ENCODE measurements at regions not wholly inside any gene's neighbourhood (a gene's known extent, or its start where the extent isn't known, plus 50 kb on each side); places are given as distances from the start of the nearest gene placed in this dataset.

DNA sequence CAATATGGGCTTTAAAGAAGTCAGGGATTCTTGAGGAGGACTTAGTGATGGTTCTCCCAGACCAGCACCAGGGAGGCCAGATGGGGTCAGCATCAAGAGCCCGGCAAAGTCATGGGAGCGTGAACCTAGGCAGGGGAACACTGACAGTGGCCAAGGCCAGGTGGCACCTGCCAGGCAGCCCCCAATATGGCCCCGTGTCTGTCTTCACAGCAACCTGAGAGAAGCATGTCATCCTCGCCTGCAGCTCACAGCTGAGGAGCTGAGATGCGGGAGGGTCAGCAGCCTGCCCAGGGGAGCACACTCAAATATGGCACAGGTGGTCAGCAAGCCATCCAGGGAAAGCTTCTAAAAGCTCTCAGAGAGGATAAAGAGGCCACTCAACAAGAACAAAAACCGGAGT is 105.7 kb upstream of the GPC1 start:
- DNase-seq (ENCODE audit: low read depth, low spot score) = no peak
- TF ChIP-seq, protein P1, sequence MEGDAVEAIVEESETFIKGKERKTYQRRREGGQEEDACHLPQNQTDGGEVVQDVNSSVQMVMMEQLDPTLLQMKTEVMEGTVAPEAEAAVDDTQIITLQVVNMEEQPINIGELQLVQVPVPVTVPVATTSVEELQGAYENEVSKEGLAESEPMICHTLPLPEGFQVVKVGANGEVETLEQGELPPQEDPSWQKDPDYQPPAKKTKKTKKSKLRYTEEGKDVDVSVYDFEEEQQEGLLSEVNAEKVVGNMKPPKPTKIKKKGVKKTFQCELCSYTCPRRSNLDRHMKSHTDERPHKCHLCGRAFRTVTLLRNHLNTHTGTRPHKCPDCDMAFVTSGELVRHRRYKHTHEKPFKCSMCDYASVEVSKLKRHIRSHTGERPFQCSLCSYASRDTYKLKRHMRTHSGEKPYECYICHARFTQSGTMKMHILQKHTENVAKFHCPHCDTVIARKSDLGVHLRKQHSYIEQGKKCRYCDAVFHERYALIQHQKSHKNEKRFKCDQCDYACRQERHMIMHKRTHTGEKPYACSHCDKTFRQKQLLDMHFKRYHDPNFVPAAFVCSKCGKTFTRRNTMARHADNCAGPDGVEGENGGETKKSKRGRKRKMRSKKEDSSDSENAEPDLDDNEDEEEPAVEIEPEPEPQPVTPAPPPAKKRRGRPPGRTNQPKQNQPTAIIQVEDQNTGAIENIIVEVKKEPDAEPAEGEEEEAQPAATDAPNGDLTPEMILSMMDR (IDR thresholded peaks at IDR 0.05; ENCODE audit: low read depth, low read length) = no peak
- in situ Hi-C loops (cut with HindIII; ENCODE audit: low sequenced_read_pairs) = no loop called here
- no peak overlapping the region for H3K4me3 ChIP-seq (ENCODE audit: low read depth, low read length)

- no peak overlapping the region for H3K4me3 ChIP-seq (ENCODE audit: low read depth, low read length)
- in situ Hi-C loops (cut with HindIII; ENCODE audit: low sequenced_read_pairs) = no loop called here
- TF ChIP-seq, protein P1 (IDR thresholded peaks at IDR 0.05; ENCODE audit: low read depth, low read length) = no peak
- DNase-seq (ENCODE audit: low read depth, low spot score) = no peak
These were observed 101.5 kb upstream of the GPC1 start for GRCh38 chr2:240333985-240334384.

GRCh38 chr2:240335061-240335460 is 100.4 kb upstream of the GPC1 start:
- H3K4me3 ChIP-seq (ENCODE audit: low read depth, low read length) = no peak overlapping the region
- TF ChIP-seq, protein P1 (IDR thresholded peaks at IDR 0.05; ENCODE audit: low read depth, low read length) = no peak
- DNase-seq (ENCODE audit: low read depth, low spot score) = no peak
- in situ Hi-C loops (cut with HindIII; ENCODE audit: low sequenced_read_pairs) = no loop called here

GRCh38 chr2:240336820-240337427 is 98.5 kb upstream of the GPC1 start:
- DNase-seq (ENCODE audit: low read depth, low spot score) = no peak
- TF ChIP-seq, protein P1 (IDR thresholded peaks at IDR 0.05; ENCODE audit: low read depth, low read length) = no peak
- in situ Hi-C loops (cut with HindIII; ENCODE audit: low sequenced_read_pairs) = no loop called here
- H3K4me3 ChIP-seq (ENCODE audit: low read depth, low read length) = no peak overlapping the region

DNA sequence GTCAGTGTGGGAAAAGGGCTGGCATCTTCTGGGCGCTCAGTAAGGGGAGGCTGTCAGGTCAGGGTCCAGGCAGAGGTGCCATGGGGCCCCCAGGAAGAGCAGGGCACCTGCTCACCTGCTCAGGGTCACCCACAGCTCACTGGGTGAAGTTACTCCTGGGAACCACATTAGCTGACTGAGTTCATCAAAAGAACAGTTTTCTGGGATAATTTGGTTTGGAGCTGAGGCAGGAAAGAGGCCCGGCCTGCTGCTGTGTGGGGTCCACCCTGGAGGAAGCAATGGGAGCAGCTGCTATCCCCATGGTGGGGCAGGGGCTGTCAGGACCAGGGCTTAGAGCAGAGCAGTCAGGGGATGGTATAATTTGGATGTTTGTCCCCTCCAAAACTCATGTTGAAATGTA is 97.2 kb upstream of the GPC1 start:
- in situ Hi-C loops (cut with HindIII; ENCODE audit: low sequenced_read_pairs) = no loop called here
- TF ChIP-seq, protein P1 (IDR thresholded peaks at IDR 0.05; ENCODE audit: low read depth, low read length) = no peak
- no peak for DNase-seq (ENCODE audit: low read depth, low spot score)
- no peak overlapping the region for H3K4me3 ChIP-seq (ENCODE audit: low read depth, low read length)

- in situ Hi-C loops (cut with HindIII; ENCODE audit: low sequenced_read_pairs) = no loop called here
- TF ChIP-seq, protein P1 (IDR thresholded peaks at IDR 0.05; ENCODE audit: low read depth, low read length) = no peak
- no peak for DNase-seq (ENCODE audit: low read depth, low spot score)
- H3K4me3 ChIP-seq (ENCODE audit: low read depth, low read length) = no peak overlapping the region
These were observed 95.8 kb upstream of the GPC1 start for GRCh38 chr2:240339411-240340360.

Measured in astrocyte of the spinal cord (primary cell).